ENCODE measurements at regions not wholly inside any gene's neighbourhood (a gene's known extent, or its start where the extent isn't known, plus 50 kb on each side); places are given as distances from the start of the nearest gene placed in this dataset.
A peak's percentile ranks its signal among the peaks of the same experiment; 100 is the strongest.

- DNase-seq = no peak
Measured at GRCh38 chr6:14950103-14950969, 295.5 kb upstream of the JARID2 start.

GRCh38 chr6:14950970-14951276 is 294.9 kb upstream of the JARID2 start:
- DNase-seq = no peak

DNA sequence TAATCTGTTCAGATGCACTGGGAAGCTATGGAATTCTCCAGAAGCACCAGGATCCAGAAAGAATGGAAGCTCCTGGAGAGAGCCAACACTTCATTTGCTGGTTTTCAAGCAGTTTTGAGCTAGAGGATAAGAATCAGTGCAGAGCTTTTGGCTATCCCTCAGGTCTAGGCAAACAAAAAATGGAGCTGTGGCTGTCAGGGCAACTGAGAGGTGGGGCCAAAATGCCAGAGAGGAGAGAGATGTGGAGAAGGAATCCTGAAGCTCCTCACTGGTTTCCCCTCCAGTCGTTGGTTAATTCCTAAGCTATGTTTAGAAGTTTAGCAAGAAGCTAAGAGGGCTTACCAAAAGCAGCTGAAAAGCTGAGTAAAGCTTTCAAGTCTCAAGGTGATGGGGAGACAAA is 294.2 kb upstream of the JARID2 start:
- peak in 1 of 56 donors; percentile 1 for DNase-seq

GRCh38 chr6:14953836-14954235 is 292.0 kb upstream of the JARID2 start:
- DNase-seq = no peak

DNA sequence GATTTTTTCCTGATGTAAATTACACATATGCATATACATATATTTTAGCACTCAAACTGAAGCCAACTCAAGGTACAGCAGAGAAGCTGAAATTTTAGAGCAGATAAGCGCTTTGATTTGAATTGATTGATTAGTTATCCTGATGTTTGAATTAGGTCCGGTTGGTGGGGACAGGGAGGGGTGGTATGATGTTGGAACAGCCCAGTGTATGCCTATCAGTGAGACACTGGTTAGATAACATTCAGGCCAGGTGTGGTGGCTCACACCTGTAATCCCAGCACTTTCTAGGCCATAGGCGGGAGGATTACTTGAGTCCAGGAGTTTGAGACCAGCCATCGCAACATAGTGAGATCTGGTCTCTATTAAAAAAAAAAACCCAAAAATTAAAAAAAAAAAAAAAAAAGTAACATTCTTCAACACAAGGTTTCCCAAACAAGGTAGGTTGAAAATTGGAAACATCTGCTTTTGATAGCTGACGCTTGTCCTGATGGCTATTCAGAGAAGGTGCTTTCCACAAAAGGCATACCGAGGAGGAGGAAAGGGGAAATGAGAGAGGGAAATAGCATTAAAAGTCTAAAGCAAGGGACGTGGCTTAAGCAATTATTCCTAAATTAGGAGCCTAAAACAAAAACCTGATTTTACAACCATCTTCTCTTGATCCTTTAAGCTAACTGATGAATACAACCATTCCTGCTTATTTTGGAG is 288.4 kb upstream of the JARID2 start:
- no peak for DNase-seq

DNA sequence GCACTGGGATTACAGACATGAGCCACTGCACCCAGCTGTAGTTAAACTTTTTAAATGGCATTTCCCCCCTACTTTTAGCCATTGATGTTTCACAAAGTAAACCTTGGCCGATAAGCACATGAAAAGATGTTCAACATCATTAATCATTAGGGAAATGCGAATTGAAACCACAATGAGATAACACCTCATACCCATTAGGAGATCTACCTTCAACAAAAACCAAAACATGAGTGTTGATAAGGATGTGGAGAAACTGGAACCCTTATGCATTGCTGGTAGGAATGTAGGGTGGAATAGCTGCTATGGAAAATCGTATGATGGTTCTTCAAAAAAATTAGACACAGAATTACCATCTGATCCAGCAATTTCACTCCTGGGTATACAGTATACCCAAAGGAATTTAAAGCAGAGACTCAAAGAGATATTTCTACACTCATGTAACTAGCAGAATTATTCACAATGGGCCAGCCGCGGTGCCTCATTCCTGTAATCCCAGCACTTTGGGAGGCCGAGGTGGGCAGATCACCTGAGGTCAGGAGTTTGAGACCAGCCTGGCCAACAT is 286.5 kb upstream of the JARID2 start:
- DNase-seq = no peak

GRCh38 chr6:14964556-14965270 is 281.2 kb upstream of the JARID2 start:
- DNase-seq = peak in 1 of 56 donors; percentile 0

GRCh38 chr6:14965424-14966075 is 280.3 kb upstream of the JARID2 start:
- DNase-seq = no peak

DNA sequence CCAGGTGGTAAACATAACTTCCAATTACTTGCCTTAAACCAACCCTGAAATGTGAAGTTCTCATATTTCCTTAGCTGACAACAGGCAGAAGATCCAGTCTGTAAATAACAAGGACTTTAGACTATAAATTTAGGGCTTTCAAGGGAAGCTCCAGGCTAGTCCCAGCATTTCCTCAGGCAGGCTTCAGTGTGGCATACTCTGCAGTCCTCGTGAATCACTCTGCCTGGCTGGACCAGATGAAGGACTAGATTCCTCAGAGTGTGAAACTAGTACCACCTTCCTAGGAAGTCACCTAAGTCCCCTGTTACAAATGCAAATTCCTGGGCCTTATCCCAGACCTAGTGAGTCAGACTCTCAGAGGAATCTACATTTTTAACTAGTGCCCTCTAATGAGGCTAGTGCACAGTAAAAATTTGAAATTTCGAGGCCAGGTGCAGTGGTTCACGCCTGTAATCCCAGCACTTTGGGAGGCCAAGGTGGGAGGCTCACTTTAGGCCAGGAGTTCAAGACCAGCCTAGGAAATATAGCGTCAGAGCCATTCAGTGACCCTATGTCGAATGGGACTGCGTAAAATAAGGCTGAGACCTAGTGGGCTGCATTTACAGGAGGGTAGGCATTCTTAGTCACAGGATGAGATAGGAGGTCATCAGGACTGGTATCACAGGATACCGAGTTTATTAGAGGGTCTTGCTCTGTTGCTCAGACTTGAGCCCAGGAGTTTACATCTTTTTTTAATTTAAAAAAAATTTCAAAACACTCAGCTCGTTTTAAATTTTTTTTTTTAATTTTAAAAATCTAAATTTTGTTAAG is 279.6 kb upstream of the JARID2 start:
- DNase-seq = no peak

DNA sequence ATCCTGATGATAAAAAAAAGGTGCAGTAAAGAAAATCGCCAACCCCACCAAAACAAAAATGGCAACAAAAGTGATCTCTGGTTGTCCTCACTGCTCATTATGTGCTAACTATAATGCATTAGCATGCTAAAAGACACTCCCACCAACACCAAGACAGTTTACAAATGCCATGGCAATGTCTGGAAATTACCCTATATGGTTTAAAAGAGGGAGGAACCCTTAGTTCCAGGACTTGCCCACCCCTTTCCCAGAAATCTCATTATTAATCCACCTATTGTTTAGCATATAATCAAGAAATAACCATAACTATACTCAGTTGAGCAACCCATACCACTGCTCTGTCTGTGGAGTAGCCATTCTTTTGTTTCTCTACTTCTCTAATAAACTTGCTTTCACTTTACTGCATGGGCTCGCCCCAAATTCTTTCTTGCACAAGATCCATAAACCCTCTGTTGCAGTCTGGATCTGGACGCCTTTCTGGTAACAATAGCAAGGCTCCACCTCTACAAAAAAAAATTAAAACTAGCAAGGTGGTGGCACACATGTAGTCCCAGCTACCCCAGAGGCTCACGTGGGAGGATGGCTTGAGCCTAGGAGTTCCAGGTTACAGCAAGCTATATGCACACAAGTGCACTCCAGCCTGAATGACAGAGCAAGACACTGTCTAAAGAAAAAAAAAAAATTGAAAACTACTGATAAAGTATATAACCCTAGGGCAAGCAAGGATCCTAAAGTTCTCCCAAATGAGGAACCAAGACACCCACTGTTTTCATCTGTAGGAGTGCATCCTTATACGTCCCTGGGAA is 278.8 kb upstream of the JARID2 start:
- DNase-seq = no peak

GRCh38 chr6:14968056-14968637 is 277.7 kb upstream of the JARID2 start:
- no peak for DNase-seq

GRCh38 chr6:14969126-14969525 is 276.7 kb upstream of the JARID2 start:
- DNase-seq = no peak

- no peak for DNase-seq
Measured at GRCh38 chr6:14972379-14973067, 273.3 kb upstream of the JARID2 start.

GRCh38 chr6:14974372-14974771 is 271.5 kb upstream of the JARID2 start:
- DNase-seq = no peak

GRCh38 chr6:14974792-14975470 is 270.9 kb upstream of the JARID2 start:
- no peak for DNase-seq

GRCh38 chr6:14975471-14975817 is 270.4 kb upstream of the JARID2 start:
- no peak for DNase-seq

DNA sequence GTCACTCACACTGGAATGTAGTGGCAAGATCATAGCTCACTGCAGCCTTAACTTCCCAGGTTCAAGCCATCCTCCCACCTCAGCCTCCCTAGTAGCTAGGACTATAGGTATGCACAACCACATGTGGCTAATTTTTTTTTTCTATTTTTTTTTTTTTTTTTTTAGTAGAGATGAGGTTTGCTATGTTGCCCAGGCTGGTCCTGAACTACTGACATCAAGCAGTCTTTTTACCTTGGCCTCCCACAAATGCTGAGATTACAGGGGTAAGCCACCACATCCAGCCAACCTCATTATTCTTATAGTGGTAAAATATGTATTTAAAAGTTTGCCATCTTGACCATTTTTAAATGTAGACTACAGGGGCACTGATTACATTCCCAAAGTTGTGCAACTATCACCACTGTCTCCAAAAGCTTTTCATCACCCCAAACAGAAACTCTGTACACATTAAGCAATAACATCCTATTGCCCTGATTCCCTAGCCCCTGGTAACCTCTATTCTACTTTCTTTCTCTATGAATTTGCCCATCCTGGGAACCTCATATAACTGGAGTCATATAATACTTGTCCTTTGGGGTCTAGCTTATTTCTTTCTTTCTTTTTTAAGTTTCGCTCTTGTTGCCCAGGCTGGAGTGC is 268.0 kb upstream of the JARID2 start:
- DNase-seq = no peak

GRCh38 chr6:14981960-14982359 is 263.9 kb upstream of the JARID2 start:
- DNase-seq = no peak

Measured in nucleus accumbens (tissue), 56 donors.